Heart left ventricle (tissue), 13 donors: ENCODE measurements at regions not wholly inside any gene's neighbourhood (a gene's known extent, or its start where the extent isn't known, plus 50 kb on each side); places are given as distances from the start of the nearest gene placed in this dataset.

Experiments
- CTCF ChIP-seq, 12 donors: fragments of 200-600 bp; sonication (generic) in 4 of 12; IDR thresholded peaks; one replicate each; pipeline versions ENCODE4 v1.5.0 to v1.8.0; 2018 to 2022; ENCODE audit warnings: antibody characterized with exemption in 12 of 12, mild to moderate bottlenecking in 5 of 12
- POLR2A ChIP-seq, 2 donors: fragments of 450-650 bp; IDR thresholded peaks; one replicate each; pipeline ENCODE4 v1.6.1; 2017; ENCODE audit warnings: antibody characterized with exemption in 2 of 2, mild to moderate bottlenecking in 2 of 2, moderate library complexity in 2 of 2
- donor health status: ischemic (EF 13 %, LVEDD 7.1; RV severe dilation, severe dysfunction).
- donor health status: DM: no; HTN: yes; CAD: no.
- donor health status: DM: no; HTN: no; CAD: no.
- donor health status: ischemic (EF 25% LVEDD 6.9; RV normal size, moderate dysfunction).
- donor health status: ischemic (EF 25% LVEDD 5.7; RV mildly dilated, moderate dysfunction).
- donor health status: ischemic (EF 35%, LVEDD 5.7; RV mildly dilated, moderate dysfunction).
- donor health status: nonischemic (EF 11% LVEDD 7.7; RV severe dilation, severe dysfunction).
- donor health status: DM: yes; HTN: yes; CAD: no.
- donor health status: PGD.
- donor health status: ischemic (EF 29% LVEDD 5.4; RV normal size, mild dysfunction).
- donor health status: nonischemic (EF 23%, LVEDD 6.1; RV moderate dilation, normal function).

- TF ChIP-seq POLR2A (IDR thresholded peaks at IDR 0.05) (peak in 1 of 2 donors; percentile 35), CTCF (IDR thresholded peaks at IDR 0.05) (no peak)
Observed at GRCh38 chr3:197456261-197457091, 99.3 kb downstream of the BDH1 start.
